Cardiac septum (tissue), 1 donor: ENCODE measurements at regions not wholly inside any gene's neighbourhood (a gene's known extent, or its start where the extent isn't known, plus 50 kb on each side); places are given as distances from the start of the nearest gene placed in this dataset.

ENCODE experiments used
- DNase-seq: peaks from one replicate; pipeline ENCODE4 v3.0.0-alpha.2; 2020; ENCODE audit warnings: low spot score
- intact Hi-C: fragments of 100-400 bp; cut with DNase I; formaldehyde crosslinking; loops from one replicate; pipeline ENCODE4 v1.14.0; 2022
- donor health status: DM: no; HTN: no; CAD: no.

- no peak for DNase-seq
- intact Hi-C loops, result no loop called here
Measured at GRCh38 chr6:154561750-154562149, 51.3 kb upstream of the CNKSR3 start.

GRCh38 chr6:154565331-154565730, 54.8 kb upstream of the CNKSR3 start:
- DNase-seq, result no peak
- intact Hi-C loops, result no loop called here

GRCh38 chr6:154566866-154567265, 56.4 kb upstream of the CNKSR3 start:
- intact Hi-C loops, result no loop called here
- no peak for DNase-seq

- no peak for DNase-seq
- intact Hi-C loops, result no loop called here
Measured at GRCh38 chr6:154567695-154568220, 57.3 kb upstream of the CNKSR3 start.

GRCh38 chr6:154569156-154569862, 58.8 kb upstream of the CNKSR3 start:
- intact Hi-C loops, result no loop called here
- no peak for DNase-seq

GRCh38 chr6:154570505-154570904, 60.0 kb upstream of the CNKSR3 start:
- DNase-seq, result no peak
- intact Hi-C loops, result no loop called here

GRCh38 chr6:154572556-154572955, 62.1 kb upstream of the CNKSR3 start:
- intact Hi-C loops, result no loop called here
- DNase-seq, result no peak

- DNase-seq, result no peak
- intact Hi-C loops, result no loop called here
Measured at GRCh38 chr6:154578004-154578559, 67.6 kb upstream of the CNKSR3 start.

- intact Hi-C loops, result no loop called here
- no peak for DNase-seq
Measured at GRCh38 chr6:154579046-154579445, 68.6 kb upstream of the CNKSR3 start.

GRCh38 chr6:154579485-154579884, 69.0 kb upstream of the CNKSR3 start:
- intact Hi-C loops, result no loop called here

GRCh38 chr6:154580397-154581135, 70.1 kb upstream of the CNKSR3 start:
- intact Hi-C loops, result no loop called here

More at GRCh38 chr6:154579485-154579884, 69.0 kb upstream of the CNKSR3 start:
- DNase-seq, result no peak

GRCh38 chr6:154582696-154583095, 72.2 kb upstream of the CNKSR3 start:
- intact Hi-C loops, result no loop called here

More at GRCh38 chr6:154580397-154581135, 70.1 kb upstream of the CNKSR3 start:
- DNase-seq, result no peak

GRCh38 chr6:154583546-154584188, 73.2 kb upstream of the CNKSR3 start:
- intact Hi-C loops, result no loop called here

More at GRCh38 chr6:154582696-154583095, 72.2 kb upstream of the CNKSR3 start:
- DNase-seq, result no peak

GRCh38 chr6:154590756-154591155, 80.3 kb upstream of the CNKSR3 start:
- DNase-seq, result no peak
- intact Hi-C loops, result loop anchor here (5.0 to 10.0 kb wide), 2 partner anchors 78 to 176 kb away; partner anchors contain the start of gene CNKSR3

More at GRCh38 chr6:154583546-154584188, 73.2 kb upstream of the CNKSR3 start:
- DNase-seq, result no peak

GRCh38 chr6:154591234-154591633, 80.7 kb upstream of the CNKSR3 start:
- DNase-seq, result no peak
- intact Hi-C loops, result loop anchor here (5.0 to 10.0 kb wide), 2 partner anchors 79 to 176 kb away; partner anchors contain the start of gene CNKSR3

- intact Hi-C loops, result loop anchor here (5.0 to 10.0 kb wide), 2 partner anchors 80 to 178 kb away; partner anchors contain the start of gene CNKSR3
- no peak for DNase-seq
Measured at GRCh38 chr6:154592199-154592860, 81.8 kb upstream of the CNKSR3 start.

- DNase-seq, result no peak
- intact Hi-C loops, result loop anchor here (5.0 to 10.0 kb wide), 2 partner anchors 81 to 178 kb away; partner anchors contain the start of gene CNKSR3
Measured at GRCh38 chr6:154593122-154593521, 82.6 kb upstream of the CNKSR3 start.

- intact Hi-C loops, result loop anchor here (5.0 to 10.0 kb wide), 2 partner anchors 82 to 180 kb away; partner anchors contain the start of gene CNKSR3
- no peak for DNase-seq
Measured at GRCh38 chr6:154594496-154595198, 84.2 kb upstream of the CNKSR3 start.
